Posterior vena cava (tissue), 2 donors: ENCODE measurements at regions not wholly inside any gene's neighbourhood (a gene's known extent, or its start where the extent isn't known, plus 50 kb on each side); places are given as distances from the start of the nearest gene placed in this dataset.
"Not testable (repeated sequence)": the region's sequence is repeated elsewhere in the genome, so short reads cannot be mapped to it uniquely, and the experiment has no call there.

Experiments
- DNase-seq: peaks from one replicate; pipeline ENCODE4 v3.0.0-alpha.2; 2020; ENCODE audit warnings: low spot score
- intact Hi-C, 2 donors: fragments of 100-400 bp; cut with DNase I; formaldehyde crosslinking; loops; one replicate each; pipeline versions ENCODE4 v1.14.1 to v1.14.2; 2022 to 2023
- donor health status: DM: yes; HTN: yes; CAD: no.
- donor health status: DM: yes; HTN: yes; CAD: no.

DNA sequence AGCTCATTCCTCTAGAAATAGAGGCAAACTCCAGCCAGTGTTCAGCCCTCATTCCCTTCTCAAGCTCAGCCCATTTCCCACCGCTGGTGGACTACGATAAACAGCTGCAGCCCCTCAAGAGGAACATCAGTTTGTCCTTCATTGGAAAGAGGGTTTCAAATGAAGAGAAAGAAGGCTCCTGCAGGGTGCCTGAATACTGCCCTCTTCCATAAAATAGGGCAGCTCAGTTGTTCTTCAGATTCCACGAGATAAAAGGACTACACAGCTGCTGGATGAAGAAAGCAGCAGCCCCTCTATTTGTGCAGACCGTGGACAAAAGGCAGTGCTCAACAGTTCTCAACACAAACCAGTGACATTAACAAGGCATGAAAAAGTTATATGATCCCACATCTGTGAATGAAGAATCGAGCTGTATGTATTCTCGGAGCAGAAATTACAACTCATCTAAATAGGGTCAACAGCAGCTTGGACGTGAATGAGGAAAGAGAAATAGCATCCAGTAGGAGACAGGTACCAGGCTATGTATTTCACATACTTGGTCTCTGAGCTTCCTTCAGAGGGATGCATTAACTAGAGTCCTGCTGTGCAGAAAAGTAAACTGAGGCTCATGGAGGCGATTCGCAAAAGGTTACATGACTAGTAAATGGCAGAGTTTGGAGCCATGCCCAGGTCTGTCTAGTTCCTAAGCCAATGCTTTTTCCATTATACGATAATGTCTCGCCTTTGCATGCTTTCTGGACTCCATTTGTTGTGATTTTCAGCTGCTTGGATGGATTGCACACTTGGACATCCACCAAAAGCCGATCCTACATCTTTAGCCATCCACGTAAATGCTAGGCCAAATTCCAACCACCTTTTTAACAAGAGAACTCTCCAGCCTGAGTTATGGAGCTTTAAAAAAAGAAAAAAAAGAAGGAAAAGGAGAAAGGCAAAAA, 301.2 kb upstream of the PPARGC1A start:
- intact Hi-C loops, result no loop called here
- DNase-seq, result no peak

DNA sequence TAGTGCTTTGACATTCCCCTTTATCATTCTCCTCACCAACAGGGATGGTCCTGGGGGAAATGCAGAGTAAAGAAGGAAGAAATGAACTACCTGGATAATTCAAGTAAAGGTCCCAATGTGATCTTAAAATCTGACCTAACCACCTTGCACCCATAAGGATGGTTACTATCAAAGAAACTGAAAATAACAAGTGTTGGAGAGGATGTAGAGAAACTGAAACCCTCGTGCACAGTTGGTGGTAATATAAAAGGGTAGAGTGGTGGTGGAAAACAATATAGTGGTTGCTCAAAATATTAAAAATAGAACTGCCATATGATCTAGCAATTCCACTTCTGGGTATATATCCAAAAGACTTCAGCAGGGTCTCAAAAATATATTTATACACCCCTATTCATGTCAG, 298.6 kb upstream of the PPARGC1A start:
- intact Hi-C loops, result no loop called here

GRCh38 chr4:24186466-24186865, 296.6 kb upstream of the PPARGC1A start:
- intact Hi-C loops, result no loop called here
- DNase-seq, result no peak

More for the DNA sequence above, 298.6 kb upstream of the PPARGC1A start:
- no peak for DNase-seq

DNA sequence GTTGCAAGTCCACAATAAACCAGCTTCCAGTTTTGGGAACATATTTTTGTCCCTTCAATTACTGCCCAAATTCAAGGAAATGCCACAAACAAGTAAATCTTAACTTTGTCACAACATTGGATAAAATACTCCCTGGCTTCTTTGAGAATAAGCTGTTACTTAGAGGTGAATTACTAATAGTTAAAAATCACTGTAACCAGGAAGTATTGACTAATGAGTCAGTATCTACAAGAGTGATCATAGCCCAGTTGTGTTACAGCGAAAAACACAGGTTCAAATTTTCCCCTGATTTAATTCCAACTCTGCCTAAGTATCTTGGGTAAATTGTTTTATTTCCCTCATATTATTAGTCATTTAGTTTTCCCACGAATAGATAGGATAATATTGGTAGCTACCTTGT, 291.2 kb upstream of the PPARGC1A start:
- no peak for DNase-seq
- intact Hi-C loops, result no loop called here

DNA sequence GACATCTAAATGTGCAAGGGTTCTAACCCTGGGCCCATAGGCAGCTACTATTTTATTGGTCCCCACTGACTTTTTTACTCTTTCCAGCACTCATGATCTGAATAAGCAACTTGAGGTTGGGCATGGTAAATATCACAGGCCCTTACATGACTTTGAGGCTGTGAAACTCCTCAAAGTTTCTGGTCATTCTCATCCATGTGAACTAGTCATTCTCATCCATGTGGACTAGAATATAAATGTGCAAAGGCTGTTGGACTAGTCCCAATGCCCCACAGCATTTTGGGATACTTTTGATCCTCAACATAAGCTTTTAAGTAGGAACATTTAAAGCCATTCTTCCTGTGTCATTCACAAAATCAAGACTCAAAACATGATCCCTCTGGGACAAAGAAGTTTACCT, 290.7 kb upstream of the PPARGC1A start:
- intact Hi-C loops, result no loop called here

GRCh38 chr4:24179201-24179840, 289.5 kb upstream of the PPARGC1A start:
- DNase-seq, result no peak
- intact Hi-C loops, result no loop called here

More for the DNA sequence above, 290.7 kb upstream of the PPARGC1A start:
- no peak for DNase-seq

DNA sequence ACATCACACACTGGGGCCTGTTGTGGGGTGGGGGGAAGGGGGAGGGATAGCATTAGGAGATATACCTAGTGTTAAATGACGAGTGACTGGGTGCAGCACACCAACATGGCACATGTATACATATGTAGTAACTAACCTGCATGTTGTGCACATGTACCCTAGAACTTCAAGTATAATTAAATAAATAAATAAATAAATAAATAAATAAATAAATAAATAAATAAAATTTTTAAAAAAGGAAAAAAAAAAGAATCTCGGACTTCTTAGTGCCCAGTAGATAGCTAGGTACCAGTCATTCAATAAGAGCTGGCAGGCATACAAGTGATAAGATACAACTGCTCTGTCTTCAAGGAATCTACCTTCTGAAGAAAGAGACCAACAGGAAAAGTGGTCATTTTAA, 287.6 kb upstream of the PPARGC1A start:
- intact Hi-C loops, DNase-seq: not testable (repeated sequence)

DNA sequence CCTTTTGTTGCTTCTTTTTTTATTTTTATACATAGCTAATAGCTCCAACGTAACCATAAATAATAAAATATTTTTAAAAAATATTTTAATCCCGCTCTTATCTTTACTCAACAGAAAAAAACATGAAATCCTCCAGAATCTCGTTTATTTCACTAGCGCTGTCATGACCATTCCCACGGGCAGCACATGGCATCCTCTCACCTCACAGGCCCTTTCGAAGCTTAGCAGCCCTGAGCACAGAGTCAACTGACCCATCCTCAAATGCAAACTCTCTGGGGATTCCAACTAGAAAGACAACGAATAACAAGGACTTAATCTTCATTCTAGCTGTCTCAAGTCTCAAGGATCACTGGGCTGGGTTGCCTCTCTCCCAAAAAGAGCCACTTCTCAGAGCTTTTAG, 285.9 kb upstream of the PPARGC1A start:
- DNase-seq, result no peak
- intact Hi-C loops, result no loop called here

- intact Hi-C loops, result no loop called here
- no peak for DNase-seq
These were observed 284.8 kb upstream of the PPARGC1A start for GRCh38 chr4:24174602-24175001.

- intact Hi-C loops, result no loop called here
- no peak for DNase-seq
These were observed 282.6 kb upstream of the PPARGC1A start for GRCh38 chr4:24172406-24172805.

DNA sequence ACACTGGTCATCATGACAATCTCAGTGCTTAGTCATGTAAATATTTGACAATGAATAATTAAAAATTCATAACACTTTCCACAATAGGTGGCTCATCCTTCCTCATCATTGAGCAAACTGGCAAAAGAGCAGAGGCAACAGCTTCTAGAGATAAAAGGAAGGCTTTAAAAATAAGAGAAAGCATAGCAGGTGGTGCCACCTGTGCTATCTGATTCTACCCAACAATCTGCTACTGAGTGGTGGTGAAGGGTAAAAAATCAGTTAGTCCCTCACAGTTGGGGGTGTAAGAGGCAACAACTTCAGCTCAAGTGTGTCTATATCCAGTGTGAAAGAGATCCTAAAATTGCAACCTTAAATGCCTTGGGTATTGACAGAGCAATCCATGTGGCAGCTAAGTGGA, 280.1 kb upstream of the PPARGC1A start:
- intact Hi-C loops, result no loop called here

GRCh38 chr4:24168658-24169057, 278.8 kb upstream of the PPARGC1A start:
- DNase-seq, result no peak
- intact Hi-C loops, result no loop called here

More for the DNA sequence above, 280.1 kb upstream of the PPARGC1A start:
- no peak for DNase-seq

GRCh38 chr4:24166501-24166900, 276.7 kb upstream of the PPARGC1A start:
- no peak for DNase-seq
- intact Hi-C loops, result no loop called here

DNA sequence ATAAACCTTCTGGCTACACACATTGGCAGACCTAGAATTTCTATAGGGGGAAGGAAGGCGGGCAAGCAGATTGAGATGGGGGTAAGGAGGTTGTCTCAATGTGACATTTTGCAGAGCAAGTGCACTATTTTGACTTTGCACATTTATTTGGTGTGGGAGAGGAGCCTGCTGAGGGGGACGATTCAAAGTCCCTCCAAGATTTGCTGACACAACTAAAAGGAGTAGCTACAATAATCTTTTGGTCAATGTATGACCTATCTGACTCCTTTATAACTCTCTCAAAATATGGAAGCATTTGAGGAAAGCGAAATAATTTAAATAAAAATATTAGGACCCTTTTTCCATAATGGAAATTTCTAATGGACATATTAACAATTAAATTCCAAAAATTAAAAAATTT, 274.9 kb upstream of the PPARGC1A start:
- intact Hi-C loops, result no loop called here
- no peak for DNase-seq

GRCh38 chr4:24164054-24164693, 274.3 kb upstream of the PPARGC1A start:
- no peak for DNase-seq
- intact Hi-C loops, result no loop called here

- intact Hi-C loops, result no loop called here
- no peak for DNase-seq
These were observed 273.5 kb upstream of the PPARGC1A start for GRCh38 chr4:24163314-24163713.

DNA sequence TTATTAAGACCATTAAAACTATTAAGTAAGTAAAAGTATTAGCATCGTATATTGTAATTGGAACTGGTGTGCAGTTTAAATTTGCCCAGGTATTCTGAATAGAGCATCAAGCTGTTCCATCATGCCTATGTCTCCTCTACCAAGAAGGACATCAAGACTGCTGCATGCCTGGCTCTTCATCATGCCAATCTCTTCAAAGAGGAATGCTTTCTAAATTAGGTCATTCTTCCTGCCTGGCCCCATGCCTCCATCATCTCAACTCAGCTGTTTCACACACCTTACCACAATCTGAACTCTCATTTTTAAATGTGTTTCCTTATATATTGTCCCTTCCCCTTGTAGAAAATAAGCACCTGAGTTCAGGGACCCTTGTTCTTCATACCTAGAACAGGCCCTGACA, 270.5 kb upstream of the PPARGC1A start:
- no peak for DNase-seq
- intact Hi-C loops, result no loop called here

DNA sequence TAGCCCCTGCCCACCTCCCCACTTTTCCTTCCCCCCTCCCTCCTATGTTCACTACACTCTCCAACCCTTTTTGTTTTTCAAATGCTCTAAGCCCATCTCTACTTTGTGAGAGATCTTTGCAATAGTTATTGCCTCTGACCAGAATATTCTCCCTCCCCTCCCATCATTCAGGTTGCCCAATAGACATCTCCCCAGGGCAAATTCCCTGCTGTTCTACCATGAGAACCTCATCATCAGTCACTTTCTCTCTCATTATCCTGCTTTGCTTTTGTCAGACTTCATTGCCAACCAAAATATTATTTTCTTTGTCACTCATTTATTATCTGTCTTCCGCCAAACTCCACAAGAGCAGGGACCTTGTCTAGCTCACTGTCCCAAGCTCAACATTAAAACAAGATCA, 268.2 kb upstream of the PPARGC1A start:
- DNase-seq, result no peak
- intact Hi-C loops, result no loop called here

DNA sequence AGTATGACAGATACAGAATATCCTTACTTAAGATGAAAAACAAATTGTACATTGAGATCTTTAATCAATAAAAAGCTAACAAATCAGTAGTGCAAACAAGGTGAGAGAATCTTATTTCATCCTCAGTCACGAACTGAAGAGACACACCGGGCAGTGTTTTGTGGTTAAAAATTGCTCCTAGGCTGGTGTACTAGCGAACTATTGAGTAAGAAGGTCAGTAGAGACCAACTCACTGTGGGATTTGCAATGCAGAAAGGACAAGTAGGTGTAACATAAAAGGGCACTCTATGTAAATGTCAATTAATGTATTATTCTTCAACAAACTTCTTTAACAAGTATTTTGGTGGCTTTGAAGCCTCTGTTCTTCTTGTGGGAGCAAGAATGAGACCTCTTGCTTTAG, 260.2 kb upstream of the PPARGC1A start:
- no peak for DNase-seq
- intact Hi-C loops, result no loop called here

GRCh38 chr4:24146127-24146526, 256.3 kb upstream of the PPARGC1A start:
- intact Hi-C loops, result no loop called here
- no peak for DNase-seq
